ENCODE measurements at regions not wholly inside any gene's neighbourhood (a gene's known extent, or its start where the extent isn't known, plus 50 kb on each side); places are given as distances from the start of the nearest gene placed in this dataset.

DNA sequence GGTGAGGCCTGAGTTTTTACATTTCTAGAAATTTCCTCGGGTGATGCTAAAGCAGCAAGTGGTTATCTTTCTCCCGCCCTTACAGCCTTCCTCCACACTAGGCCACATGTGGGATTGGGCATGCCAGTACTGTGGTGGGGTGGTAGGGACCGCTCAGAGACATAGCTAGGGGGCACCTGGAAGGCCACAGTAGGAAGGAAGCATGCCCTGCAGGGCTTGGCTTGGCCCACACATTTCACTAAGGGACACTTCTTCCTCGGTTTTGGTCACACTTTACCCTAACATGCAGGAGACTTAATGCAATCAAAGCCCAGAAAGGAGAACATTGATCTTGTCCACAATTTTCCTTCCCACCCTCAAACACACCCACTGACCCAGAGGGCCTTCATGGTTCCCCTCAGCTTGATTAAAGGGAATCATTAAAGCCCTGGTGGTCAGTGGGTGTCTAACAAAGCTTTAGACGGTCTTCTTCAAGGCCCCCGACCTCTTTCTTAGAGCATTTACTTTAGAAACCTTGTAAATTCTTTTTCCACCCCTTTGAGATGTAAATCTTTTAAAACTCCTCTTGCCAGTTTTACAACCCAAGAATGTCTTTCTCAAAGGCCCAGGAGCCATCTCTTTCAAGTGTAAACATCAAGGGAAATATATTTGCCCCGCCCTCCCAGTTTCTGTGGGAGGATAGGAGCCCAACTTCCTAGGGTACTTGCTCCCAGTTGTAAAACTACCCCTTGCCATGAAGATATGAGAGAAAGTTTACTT is 246.4 kb upstream of the PTBP2 start:
- TF ChIP-seq, protein P1, sequence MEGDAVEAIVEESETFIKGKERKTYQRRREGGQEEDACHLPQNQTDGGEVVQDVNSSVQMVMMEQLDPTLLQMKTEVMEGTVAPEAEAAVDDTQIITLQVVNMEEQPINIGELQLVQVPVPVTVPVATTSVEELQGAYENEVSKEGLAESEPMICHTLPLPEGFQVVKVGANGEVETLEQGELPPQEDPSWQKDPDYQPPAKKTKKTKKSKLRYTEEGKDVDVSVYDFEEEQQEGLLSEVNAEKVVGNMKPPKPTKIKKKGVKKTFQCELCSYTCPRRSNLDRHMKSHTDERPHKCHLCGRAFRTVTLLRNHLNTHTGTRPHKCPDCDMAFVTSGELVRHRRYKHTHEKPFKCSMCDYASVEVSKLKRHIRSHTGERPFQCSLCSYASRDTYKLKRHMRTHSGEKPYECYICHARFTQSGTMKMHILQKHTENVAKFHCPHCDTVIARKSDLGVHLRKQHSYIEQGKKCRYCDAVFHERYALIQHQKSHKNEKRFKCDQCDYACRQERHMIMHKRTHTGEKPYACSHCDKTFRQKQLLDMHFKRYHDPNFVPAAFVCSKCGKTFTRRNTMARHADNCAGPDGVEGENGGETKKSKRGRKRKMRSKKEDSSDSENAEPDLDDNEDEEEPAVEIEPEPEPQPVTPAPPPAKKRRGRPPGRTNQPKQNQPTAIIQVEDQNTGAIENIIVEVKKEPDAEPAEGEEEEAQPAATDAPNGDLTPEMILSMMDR (IDR thresholded peaks at IDR 0.05) = no peak
- TF ChIP-seq POLR2A (IDR thresholded peaks at IDR 0.05; ENCODE audit: low read depth) = no peak
- TF ChIP-seq POLR2AphosphoS5 (IDR thresholded peaks at IDR 0.05) = no peak
- TF ChIP-seq EP300 (IDR thresholded peaks at IDR 0.05) = no peak
